ENCODE measurements at regions not wholly inside any gene's neighbourhood (a gene's known extent, or its start where the extent isn't known, plus 50 kb on each side); places are given as distances from the start of the nearest gene placed in this dataset.

GRCh38 chr9:61667559-61668121, 477.8 kb downstream of the SPATA31A7 start:
- POLR2A ChIA-PET (ENCODE audit: partially characterized antibody), result no interaction called here
- WGBS, 2 experiments (ENCODE audit: extremely low coverage in 1 of 2, insufficient coverage in 1 of 2, insufficient read length in 1 of 2, insufficient replicate concordance in 2 of 2, low coverage in 1 of 2, low lambda C conversion rate in 2 of 2, missing lambda C conversion rate in 1 of 2), result 94% methylated on average over 20 of the region's 37 CpGs; no CpG with 5 or more reads in 1 of the 2 experiments
- H2AFZ ChIP-seq (ENCODE audit: low read length), result no peak overlapping the region
- H4K91ac ChIP-seq (replicated peaks; ENCODE audit: insufficient read length, low read length), result no peak overlapping the region
- H3K27me3 ChIP-seq (replicated peaks in 1 of 4; ENCODE audit: control insufficient read depth in 3 of 4, extremely low read depth in 1 of 4, insufficient read depth in 3 of 4, low read length in 3 of 4), result peaks cover 0 to 1% (median 0%) of the 10 kb centered on the region in 4 experiments; a peak in 1 of 7 replicates
- no peaks in the 10 kb centered on the region for H3K23me2 ChIP-seq (ENCODE audit: low read depth, low read length)
- no peak overlapping the region for H3K9ac ChIP-seq (replicated peaks in 1 of 4; ENCODE audit: extremely low read depth in 1 of 4, low read depth in 3 of 4, low read length in 3 of 4)
- H2BK15ac ChIP-seq (ENCODE audit: low read length), result no peak overlapping the region
- no peak overlapping the region for H3K23ac ChIP-seq (ENCODE audit: insufficient read length)
- H2BK5ac ChIP-seq (ENCODE audit: low read depth, low read length), result no peak overlapping the region
- no peak overlapping the region for H2BK120ac ChIP-seq (replicated peaks; ENCODE audit: low read depth, low read length)
- no peak for FAIRE-seq
- no peaks in the 10 kb centered on the region for H3K4me1 ChIP-seq (replicated peaks in 1 of 4; ENCODE audit: control insufficient read depth in 3 of 4, insufficient read depth in 4 of 4, low read length in 3 of 4)
- no peak overlapping the region for H4K5ac ChIP-seq (ENCODE audit: insufficient read length, low read depth, low read length)
- CTCF ChIA-PET (ENCODE audit: partially characterized antibody), result no interaction called here
- no peak overlapping the region for H3K56ac ChIP-seq (replicated peaks; ENCODE audit: insufficient read length, low read depth, low read length)
- H4K8ac ChIP-seq (ENCODE audit: extremely low read depth, insufficient read depth, low read length), result no peak overlapping the region
- H2BK20ac ChIP-seq (ENCODE audit: low read length), result no peak overlapping the region
- no peak overlapping the region for H3K4me2 ChIP-seq (ENCODE audit: insufficient read depth in 1 of 2, low read depth in 2 of 2, low read length in 2 of 2)
- H3K18ac ChIP-seq (ENCODE audit: extremely low read depth, low read length), result no peak overlapping the region
- no peak overlapping the region for H3K4me3 ChIP-seq (ENCODE audit: extremely low read depth in 1 of 4, insufficient read depth in 2 of 4, low read depth in 3 of 4, low read length in 4 of 4)
- DNase-seq (ENCODE audit: low read depth in 1 of 2, low spot score in 2 of 2), result no peak
- H3K9me3 ChIP-seq (ENCODE audit: insufficient read depth in 2 of 2, low read depth in 1 of 2, low read length in 1 of 2), result peaks cover 12 to 79% of the 10 kb centered on the region in 2 experiments; a peak in 3 of 4 replicates
- H3K79me1 ChIP-seq (ENCODE audit: low read depth, low read length), result no peaks in the 10 kb centered on the region
- H3K27ac ChIP-seq (ENCODE audit: low read depth, low read length), result no peak overlapping the region
- H3K79me2 ChIP-seq (ENCODE audit: control insufficient read depth in 1 of 2, insufficient read depth in 2 of 2, low read length in 2 of 2), result no peaks in the 10 kb centered on the region
- H4K20me1 ChIP-seq (replicated peaks in 1 of 2; ENCODE audit: control insufficient read depth in 1 of 2, insufficient read depth in 2 of 2, low read length in 2 of 2), result no peaks in the 10 kb centered on the region
- H3K14ac ChIP-seq (ENCODE audit: insufficient read length), result no peak overlapping the region
- no peak overlapping the region for H2BK12ac ChIP-seq (ENCODE audit: low read depth, low read length)
- H3K36me3 ChIP-seq (ENCODE audit: control insufficient read depth in 2 of 4, insufficient read depth in 4 of 4, low read length in 3 of 4), result no peaks in the 10 kb centered on the region
- no peak overlapping the region for H3K4ac ChIP-seq (replicated peaks; ENCODE audit: insufficient read length, low read depth, low read length)
- no peak overlapping the region for H2AK5ac ChIP-seq (ENCODE audit: low read depth, low read length)
- TF ChIP-seq E2F6 (IDR thresholded peaks at IDR 0.05) (no peak), JUND (IDR thresholded peaks at IDR 0.05; ENCODE audit: low read length) (no peak), JUN (IDR thresholded peaks at IDR 0.05; ENCODE audit: low read depth, low read length) (no peak), EGR1 (IDR thresholded peaks at IDR 0.05; ENCODE audit: borderline replicate concordance, low read depth, low read length) (no peak), TCF12 (IDR thresholded peaks at IDR 0.05; ENCODE audit: low read depth, low read length) (no peak), SIRT6 (IDR thresholded peaks at IDR 0.05; ENCODE audit: low read length) (no peak), KDM5A (IDR thresholded peaks at IDR 0.05; ENCODE audit: low read length) (no peak), TAF7 (optimal IDR thresholded peaks at IDR 0.05; ENCODE audit: borderline replicate concordance, low read depth, low read length) (no peak), CTBP2 (IDR thresholded peaks at IDR 0.05; ENCODE audit: borderline replicate concordance, insufficient read depth, insufficient read length, low read length) (no peak), RXRA (IDR thresholded peaks at IDR 0.05; ENCODE audit: insufficient read depth, low read depth, low read length) (no peak), MAX (IDR thresholded peaks at IDR 0.05) (no peak), CHD1 (IDR thresholded peaks at IDR 0.05; ENCODE audit: low read depth, low read length) (no peak), SRF (IDR thresholded peaks at IDR 0.05; ENCODE audit: low read depth, low read length) (no peak), HDAC6 (IDR thresholded peaks at IDR 0.05; ENCODE audit: low read depth, low read length) (no peak)

Data from H1 (cell line).